Stomach (tissue), 4 donors: ENCODE measurements at regions not wholly inside any gene's neighbourhood (a gene's known extent, or its start where the extent isn't known, plus 50 kb on each side); places are given as distances from the start of the nearest gene placed in this dataset.

Source experiments
- EP300 ChIP-seq: sonication (generic); formaldehyde crosslinking; IDR thresholded peaks from one replicate; pipeline ENCODE4 v1.6.1; 2017; ENCODE audit warnings: antibody characterized with exemption
- POLR2A ChIP-seq, 4 donors: fragments of 450-650 bp; IDR thresholded peaks; one replicate each; pipeline ENCODE4 v1.6.1; 2016; ENCODE audit warnings: antibody characterized with exemption in 4 of 4, control low read depth in 2 of 4, mild to moderate bottlenecking in 1 of 4, moderate library complexity in 1 of 4
- POLR2AphosphoS5 ChIP-seq, 3 donors: sonication (generic); formaldehyde crosslinking; IDR thresholded peaks; one replicate each; pipeline ENCODE4 v1.6.1; 2016; ENCODE audit warnings: antibody characterized with exemption in 3 of 3
- TF ChIP-seq, protein P1 (sequence below), 7 experiments: fragments of 450-650 bp in 4 of 7; fragments of 200-600 bp in 3 of 7; sonication (generic) in 3 of 7; IDR thresholded peaks; one replicate each; pipeline ENCODE4 v1.5.1; 2016 to 2019; ENCODE audit warnings: antibody characterized with exemption in 7 of 7, control low read depth in 2 of 7, mild to moderate bottlenecking in 1 of 7

DNA sequence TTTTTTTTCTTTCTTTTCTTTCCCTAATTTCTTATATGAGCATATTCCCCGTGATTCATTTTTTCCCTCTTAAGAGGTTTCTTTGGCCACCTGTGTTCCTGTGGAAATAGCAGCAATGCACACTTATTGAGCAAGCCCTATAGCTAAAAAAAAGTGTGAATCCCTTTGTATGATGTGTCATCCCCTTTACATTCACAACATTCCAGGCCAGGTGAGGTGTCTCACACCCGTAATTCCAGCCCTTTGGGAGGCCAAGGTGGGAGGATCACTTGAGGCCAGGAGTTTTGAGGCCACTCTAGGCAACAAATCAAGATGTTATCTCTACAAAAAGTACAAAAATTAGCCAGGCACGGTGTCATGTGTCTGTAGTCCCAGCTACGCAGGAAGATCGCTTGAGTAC lies 700.4 kb upstream of the TBX3 start:
- TF ChIP-seq, protein P1, sequence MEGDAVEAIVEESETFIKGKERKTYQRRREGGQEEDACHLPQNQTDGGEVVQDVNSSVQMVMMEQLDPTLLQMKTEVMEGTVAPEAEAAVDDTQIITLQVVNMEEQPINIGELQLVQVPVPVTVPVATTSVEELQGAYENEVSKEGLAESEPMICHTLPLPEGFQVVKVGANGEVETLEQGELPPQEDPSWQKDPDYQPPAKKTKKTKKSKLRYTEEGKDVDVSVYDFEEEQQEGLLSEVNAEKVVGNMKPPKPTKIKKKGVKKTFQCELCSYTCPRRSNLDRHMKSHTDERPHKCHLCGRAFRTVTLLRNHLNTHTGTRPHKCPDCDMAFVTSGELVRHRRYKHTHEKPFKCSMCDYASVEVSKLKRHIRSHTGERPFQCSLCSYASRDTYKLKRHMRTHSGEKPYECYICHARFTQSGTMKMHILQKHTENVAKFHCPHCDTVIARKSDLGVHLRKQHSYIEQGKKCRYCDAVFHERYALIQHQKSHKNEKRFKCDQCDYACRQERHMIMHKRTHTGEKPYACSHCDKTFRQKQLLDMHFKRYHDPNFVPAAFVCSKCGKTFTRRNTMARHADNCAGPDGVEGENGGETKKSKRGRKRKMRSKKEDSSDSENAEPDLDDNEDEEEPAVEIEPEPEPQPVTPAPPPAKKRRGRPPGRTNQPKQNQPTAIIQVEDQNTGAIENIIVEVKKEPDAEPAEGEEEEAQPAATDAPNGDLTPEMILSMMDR (IDR thresholded peaks at IDR 0.05), result no peak
- TF ChIP-seq POLR2AphosphoS5 (IDR thresholded peaks at IDR 0.05) (no peak), POLR2A (IDR thresholded peaks at IDR 0.05) (no peak), EP300 (no peak)
